Activated T-cell treated with anti-CD3 and anti-CD28 coated beads for 48 hours (primary cell): ENCODE measurements at regions not wholly inside any gene's neighbourhood (a gene's known extent, or its start where the extent isn't known, plus 50 kb on each side); places are given as distances from the start of the nearest gene placed in this dataset.
"Not testable (repeated sequence)": the region's sequence is repeated elsewhere in the genome, so short reads cannot be mapped to it uniquely, and the experiment has no call there.

ENCODE experiments used
- DNase-seq: peaks from one replicate; pipeline ENCODE4 v3.0.0-alpha.2; 2020; ENCODE audit warnings: low read depth

- not testable (repeated sequence) for DNase-seq
Measured at GRCh38 chr17:64724246-64724645, 62.1 kb upstream of the SMURF2 start.

- DNase-seq: no peak
Measured at GRCh38 chr17:64723781-64724180, 61.7 kb upstream of the SMURF2 start.

DNA sequence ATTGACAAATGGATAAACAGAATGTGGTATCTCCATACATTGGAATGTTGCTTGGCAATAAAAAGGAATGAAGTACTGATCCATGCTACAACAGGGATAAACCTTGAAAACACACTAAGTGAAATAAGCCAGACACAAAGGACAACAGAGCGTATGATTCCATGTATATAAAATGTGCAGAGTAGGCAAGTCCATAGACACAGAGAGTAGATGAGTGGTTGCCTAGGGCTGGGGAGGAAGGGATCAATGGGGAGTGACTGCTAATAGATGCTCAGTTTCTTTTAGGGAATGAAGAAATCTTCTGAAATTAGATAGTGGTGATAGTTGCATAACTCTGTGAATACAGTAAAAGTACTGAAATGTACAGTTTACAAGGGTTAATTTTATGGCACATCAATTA is 59.4 kb upstream of the SMURF2 start:
- not testable (repeated sequence) for DNase-seq

DNA sequence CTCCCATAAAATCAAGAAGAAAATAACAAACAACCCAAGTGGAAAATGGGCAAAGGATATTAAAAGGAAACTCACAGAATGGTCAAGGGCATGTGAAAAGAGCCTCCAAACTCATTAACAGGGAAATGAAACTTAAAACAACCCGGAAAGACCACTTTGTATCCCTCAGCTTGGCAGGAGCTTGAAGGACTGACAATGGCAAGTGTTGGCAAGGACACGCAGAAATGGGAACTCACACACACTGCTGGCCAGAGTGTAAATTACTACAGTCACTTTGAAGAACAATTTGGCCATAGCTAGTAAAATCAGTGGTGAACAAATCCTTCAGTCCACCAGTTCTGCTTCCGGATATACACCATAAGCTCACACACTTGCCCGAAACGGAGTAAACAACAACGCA is 58.1 kb upstream of the SMURF2 start:
- not testable (repeated sequence) for DNase-seq

DNA sequence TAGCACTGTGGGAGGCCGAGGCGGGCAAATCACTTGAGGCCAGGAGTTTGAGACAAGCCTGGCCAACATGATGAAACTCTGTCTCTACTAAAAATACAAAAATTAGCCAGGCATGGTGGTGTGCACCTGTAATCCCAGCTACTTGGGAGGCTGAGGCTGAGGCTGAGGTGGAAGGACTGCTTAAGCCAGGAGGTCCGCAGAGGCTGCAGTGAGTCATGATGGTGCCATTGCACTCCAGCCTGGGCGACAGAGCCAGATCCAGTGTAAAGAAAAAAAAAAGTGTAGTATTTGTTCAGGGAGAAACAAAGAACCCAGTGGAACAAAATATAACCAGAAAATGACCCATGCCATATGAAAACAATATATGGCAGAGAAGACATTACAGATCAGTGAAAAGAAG is 57.4 kb upstream of the SMURF2 start:
- DNase-seq: not testable (repeated sequence)

DNA sequence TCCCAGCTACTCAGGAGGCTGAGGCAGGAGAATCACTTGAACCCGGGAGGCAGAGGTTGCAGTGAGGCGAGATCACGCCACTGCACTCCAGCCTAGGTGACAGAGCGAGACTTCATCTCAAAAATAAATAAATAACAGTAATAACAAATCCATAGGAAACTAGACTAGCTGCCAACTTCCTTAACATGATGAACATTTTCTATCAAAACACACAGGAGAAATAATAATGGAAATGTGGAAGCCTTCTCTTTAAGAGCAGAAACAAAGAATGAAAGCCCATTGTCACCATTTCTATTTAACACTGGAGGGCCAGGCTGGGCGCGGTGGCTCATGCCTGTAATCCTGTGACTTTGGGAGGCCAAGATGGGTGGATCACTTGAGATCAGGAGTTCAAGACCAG is 56.7 kb upstream of the SMURF2 start:
- DNase-seq: not testable (repeated sequence)

DNA sequence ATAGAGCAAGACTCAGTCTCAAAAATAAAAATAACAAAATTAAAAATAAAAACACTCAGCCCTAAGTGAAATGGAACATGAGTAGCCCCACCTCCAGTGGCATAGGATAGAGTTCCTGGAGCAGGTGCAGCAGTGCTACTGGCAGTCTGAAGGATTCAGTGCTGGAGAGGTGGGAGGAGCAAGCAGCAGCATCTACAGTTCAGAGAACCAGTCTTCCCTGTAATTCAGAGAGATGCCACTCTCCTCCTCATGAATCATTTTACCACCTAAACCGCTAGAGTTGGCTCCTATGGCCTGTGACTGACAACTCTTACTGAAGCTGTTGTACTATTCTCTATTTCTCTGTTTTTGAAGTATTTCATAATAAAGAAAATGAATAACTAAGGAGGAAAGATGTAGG is 56.0 kb upstream of the SMURF2 start:
- no peak for DNase-seq

DNA sequence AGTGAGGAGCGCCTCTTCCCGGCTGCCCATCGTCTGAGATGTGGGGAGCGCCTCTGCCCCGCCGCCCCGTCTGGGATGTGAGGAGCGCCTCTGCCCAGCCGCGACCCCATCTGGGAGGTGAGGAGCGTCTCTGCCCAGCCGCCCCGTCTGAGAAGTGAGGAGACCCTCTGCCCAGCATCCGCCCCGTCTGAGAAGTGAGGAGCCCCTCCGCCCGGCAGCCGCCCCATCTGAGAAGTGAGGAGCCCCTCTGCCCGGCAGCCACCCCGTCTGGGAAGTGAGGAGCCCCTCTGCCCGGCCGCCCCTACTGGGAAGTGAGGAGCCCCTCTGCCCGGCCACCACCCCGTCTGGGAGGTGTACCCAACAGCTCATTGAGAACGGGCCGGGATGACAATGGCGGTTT is 54.4 kb upstream of the SMURF2 start:
- DNase-seq: not testable (repeated sequence)

DNA sequence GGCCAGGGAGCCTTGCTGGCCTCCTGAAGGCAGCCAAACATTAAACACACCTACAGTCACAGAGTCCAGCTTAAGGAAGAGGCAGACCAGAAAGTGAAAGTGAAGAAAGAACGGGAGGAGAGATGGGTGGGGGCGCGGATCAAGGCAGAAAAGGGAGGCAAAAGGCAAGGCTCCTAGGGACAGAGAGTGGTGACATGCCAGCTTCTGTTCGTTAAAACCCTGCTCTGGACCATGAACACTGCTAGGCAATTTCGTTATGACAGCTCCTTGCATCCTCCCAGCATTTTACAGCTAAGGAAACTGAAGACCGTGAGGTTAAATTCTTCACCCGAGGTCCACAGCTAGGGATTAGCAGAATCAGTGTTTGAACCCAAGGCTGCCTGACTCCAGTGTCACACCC is 51.7 kb upstream of the SMURF2 start:
- DNase-seq: not testable (repeated sequence)

DNA sequence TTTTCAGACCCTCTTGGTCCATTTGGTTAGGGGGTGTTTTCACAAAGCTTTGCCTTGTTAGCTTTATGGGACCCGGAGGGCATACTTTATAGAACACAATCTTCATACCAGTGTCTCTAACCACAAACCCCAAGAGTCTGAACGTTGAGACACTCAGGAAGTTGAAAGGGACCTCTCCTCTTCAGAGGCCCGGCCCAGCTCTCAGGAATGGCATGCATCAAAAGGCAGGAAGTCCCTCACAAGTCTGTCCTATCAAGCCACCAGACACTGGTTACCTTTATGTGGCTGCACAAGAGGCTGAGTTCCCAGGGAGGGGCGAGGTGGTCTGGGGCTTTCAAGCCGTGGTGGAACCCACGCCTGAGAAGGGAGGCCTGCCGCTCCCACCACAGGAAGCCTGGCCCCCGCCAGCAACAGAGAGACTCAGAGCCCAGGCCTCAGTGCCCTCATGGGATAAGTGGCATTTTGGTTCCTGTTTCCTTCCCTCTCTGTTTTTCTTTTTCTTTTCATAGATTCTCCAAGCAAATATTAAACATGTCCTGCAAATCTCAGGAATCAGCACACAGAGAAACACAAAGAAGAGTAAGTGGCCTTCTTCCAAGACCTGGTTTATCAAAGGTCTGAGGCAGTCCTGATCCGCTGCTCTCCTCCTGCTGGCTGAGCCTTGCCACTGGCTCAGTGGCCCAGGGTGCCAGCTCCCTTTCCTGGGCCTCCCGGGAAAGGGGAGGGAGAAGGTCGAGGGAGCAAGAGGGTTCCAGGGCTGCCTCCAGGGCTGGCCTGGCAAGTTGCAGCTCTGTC is 50.6 kb upstream of the SMURF2 start:
- not testable (repeated sequence) for DNase-seq
